Stimulated activated CD4-positive, alpha-beta T cell treated with anti-CD3 and anti-CD28 coated beads, TNF-alpha, amount 100 ng/mL, for 24 hours (primary cell): ENCODE measurements at regions not wholly inside any gene's neighbourhood (a gene's known extent, or its start where the extent isn't known, plus 50 kb on each side); places are given as distances from the start of the nearest gene placed in this dataset.

ENCODE experiments used
- DNase-seq, 3 experiments: peaks; one replicate each; pipeline ENCODE4 v3.0.0-alpha.2; 2020; ENCODE audit warnings: low read depth in 3 of 3

DNA sequence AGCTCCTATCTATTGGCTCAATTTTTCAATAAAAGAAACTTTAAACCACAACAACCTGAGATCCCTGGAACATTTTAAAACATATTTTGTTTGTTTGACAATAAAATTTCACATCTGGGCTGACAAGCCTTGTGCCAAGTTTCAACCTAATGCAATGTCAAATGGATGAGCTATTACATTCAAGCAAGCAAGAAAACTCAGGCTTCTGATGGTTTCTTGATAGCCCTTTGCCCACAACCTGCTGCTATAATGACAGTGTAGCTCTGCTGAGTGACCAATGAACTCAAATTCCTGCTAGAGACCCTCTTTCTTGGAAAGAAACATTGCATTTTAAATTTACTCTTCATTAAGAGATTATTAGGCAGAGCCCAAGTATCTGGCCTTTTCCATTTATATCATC, 472.9 kb downstream of the ARHGEF28 start:
- DNase-seq: no peak

DNA sequence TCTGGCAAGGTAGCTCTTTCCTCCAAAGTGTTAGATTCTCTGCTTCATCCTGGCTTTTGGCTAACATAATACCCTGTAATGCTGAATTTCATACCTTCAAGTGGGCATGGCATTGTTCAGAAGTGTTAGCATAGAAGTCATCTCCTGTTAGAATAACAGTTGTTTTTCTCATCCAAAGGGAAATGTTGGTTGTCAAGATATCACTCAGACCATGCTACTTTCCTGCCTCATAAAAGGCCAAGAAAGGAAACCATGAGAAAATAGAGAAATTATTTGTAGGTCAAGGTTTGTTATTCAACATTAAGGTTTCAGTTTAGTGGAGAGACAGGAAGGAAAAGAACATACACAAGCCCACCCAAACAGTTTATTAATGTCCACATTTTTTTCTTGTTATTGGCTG, 472.5 kb downstream of the ARHGEF28 start:
- no peak for DNase-seq

DNA sequence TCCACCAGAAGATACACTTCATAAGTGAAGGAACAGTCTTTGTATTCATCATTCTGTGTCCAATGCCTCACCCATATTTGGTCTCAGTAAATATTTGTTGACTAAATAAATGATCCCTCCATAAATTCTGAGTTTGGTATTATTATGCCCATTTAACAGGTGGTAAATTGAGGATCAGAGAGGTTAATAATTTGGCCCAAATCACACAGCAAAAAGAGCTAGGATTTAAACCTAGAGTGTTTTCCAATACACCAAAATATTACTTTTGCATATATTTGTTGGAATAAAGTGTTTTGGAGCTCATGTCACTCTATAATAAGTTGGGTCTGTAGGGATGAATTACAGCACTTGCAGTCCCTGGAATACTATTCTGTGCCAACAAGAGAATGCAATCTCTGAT, 470.3 kb downstream of the ARHGEF28 start:
- DNase-seq: no peak

DNA sequence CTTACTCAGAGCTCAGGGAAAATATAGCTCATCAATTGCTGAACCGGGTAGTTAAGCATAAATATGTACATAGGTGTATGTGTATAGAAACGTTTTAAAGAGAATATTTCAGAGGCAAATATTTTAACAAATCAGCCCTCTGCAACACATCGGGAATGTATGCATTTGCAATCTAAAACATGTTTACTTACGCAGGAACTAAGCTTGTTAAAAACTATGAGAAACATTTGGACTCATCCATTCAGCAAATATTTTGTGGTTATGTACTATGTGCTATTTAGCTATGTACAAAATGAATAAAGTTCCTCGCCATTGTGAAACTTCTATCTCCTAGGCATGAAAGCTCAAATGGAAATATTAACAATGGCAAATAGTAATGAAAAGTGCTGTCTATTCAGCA, 469.9 kb downstream of the ARHGEF28 start:
- no peak for DNase-seq

DNA sequence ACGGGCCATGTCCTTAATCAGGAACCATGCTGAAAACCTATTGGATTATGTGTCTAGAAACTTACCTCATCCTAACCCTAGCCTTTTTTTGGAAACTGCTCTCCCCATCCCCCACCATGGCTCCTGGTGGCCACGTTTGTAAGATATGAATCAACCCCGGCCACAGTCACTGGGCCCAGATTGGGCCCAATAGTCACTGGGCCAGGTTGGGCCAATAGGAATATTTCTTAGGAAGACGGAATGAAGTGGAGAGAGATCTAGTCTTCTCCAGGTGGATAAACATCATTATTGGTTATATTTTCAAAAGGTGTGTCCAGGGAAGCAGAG, 468.7 kb downstream of the ARHGEF28 start:
- DNase-seq: no peak

DNA sequence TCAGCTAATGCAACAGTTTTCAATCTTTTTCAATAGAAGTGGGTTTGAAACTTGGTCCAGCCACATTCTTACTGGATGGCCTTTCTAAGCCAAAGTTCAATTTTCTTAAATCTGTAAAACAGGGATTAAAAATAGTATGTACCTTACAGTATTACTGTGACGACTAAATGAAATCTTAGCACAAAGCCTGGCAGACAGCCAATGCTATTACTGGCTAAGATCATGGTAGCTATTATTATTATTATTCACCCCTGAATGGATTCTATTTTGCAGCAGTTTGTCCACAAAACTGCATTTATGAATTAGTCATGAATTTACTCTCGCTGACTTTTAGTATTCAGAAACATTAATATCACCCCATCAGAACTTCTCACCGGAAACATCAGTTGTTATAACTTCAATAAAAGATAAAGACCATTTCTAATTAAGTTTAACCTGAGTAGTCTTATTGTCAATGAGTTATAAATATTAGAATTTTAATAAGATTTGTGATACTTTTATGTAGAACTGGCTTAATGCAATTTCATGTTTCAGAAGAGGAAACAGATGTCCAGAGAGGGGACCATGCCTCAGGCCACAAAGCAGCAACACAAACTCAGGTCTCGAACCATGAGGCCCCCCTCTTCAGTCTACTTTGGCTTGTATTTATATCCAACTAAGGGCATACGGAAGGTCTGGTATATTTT, 468.2 kb downstream of the ARHGEF28 start:
- DNase-seq: no peak

DNA sequence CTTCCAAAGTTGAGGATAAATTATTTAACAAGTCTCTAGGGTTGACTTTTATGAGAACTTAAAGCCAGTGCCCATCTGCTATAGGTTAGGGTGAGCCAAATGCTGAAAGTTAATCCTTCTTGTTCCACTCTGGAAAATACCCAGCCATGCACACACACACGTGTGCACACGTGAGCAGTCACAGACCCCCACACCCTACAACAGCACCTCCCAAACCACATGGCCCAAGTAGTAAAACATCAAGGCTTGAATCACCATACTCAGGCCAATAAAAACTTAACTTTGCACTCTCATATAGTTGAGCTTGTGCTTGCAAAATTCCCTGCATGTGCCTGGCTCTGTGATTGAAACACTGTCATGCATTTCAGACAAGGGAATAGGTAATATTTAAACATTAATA, 467.6 kb downstream of the ARHGEF28 start:
- no peak for DNase-seq

DNA sequence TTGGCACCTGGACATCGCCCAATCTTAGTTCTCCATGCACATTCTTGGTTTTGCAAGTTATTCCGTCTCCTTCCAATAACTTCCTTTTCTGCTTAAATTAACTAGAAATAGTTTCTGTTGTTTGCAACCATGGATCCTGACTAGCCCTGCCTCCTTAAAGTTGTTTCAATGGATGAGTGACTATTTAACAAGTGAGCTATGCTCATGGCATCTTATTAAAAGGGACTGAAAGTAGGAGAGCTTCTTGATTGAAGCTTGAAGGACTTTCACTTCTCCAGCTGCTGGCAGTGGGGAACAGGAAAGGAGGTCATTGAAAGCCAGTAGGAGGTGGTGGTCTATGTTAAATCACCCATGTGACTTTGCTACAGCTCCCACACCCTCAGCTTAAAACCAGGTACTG, 466.8 kb downstream of the ARHGEF28 start:
- DNase-seq: no peak

DNA sequence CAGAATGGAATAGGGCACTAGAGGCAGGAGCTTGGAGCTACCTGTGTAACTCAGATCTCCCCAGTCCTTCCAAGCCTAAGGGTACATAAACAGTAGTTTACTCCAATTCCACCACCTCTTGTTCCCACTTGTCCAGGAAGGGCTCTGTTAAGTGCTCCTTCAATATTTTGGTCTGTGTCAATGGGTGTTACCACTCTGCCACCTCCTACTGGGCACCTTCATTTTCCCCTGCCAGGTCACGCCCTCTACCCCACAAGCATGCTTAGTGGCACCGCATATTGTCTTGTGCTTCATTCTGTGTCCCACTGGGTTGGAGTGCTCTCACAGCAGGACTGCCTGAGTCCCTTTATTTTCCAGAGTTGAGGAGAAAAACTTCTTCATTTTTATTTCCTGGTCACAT, 459.8 kb downstream of the ARHGEF28 start:
- no peak for DNase-seq

DNA sequence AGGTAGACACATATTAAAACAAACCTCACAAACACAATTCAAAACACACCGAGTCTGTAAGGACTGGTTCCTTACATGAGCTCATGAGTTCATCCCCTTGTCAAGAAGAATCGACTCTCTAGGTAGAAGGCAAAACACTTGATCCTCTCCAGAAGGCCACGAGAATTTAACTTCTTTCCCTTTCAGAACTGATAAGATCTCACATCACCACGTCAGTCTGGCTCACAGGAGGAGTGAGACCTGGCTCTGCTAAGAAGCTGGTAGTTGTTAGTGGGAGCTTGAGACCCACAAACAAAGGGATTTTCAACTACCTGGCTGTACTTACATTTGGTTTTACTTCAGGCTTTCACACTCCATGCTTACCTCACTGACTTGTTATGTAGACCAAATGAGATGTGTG, 459.2 kb downstream of the ARHGEF28 start:
- DNase-seq: no peak

DNA sequence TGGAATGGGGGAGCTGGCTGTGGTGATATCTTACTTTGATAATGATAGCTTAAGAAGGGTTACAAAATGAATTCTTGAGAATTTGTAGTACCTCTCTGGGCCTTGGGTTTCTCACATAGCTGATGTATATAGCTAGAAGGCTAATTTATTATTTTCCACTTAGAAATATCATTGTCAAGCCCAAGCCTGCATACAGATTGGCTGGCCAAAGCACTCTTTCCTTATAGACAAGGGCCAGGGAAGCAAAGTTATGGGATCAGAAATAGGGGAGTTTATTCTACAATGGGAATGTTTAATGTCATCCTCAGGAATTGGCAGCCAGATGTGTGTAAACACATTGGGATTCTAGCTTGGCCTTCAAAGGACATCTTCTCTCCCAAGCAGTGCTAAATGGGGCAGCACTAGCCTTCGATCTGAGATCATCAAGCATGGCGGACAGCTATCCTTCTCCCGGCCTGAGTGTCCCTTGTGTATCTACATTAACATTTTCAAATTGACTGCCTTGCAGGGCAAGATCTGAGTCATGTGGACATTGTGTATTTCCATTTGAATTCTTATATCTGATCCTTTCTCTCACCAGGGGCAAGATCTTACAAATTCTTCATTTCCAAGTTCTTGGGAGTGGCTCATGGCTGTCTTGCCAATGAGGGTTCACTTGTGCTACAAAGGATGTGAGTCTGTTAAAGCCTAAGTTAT, 457.2 kb downstream of the ARHGEF28 start:
- DNase-seq: no peak

DNA sequence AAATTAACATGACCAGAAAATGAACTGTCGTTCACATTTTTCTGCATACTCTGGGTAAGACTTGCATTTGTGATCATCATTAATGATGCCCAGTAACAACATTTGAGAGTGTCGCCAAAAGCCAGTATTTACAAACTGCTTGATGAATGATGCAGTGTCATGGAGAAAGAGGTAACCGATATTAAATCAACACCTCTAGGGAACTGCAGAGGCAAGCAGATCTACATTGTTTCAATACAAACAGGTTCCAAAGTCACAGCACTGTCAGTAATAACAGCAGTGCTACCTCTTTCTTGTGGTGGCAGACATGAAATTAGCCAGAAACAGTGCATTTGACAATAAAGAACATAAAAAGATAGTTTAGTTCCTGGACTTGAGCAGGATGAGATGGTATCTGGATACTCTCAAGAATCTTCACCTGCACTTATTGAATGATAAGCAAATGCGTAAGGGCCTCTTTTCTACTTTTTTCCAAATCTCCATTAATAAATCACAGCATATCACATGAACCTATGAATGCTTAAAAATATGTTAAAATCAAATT, 456.6 kb downstream of the ARHGEF28 start:
- no peak for DNase-seq

DNA sequence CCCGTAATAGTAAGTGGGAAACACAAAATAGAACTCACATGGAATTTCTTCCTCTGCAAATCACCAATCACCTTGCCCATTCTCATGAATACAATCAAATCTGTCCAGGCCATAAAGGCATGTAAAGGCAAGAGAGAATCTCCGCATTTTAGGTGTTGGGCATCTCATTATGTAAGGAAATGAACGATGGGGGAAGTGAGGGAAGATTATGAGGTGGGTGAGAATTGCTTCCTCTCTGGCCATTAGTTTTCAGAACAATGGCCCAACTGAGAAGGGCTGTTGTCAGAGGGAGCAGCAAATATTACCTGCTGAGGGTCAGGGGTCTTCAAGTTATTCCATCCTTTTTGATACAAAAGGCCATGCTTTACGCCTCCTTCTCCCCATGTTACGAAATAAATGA, 455.1 kb downstream of the ARHGEF28 start:
- DNase-seq: no peak

DNA sequence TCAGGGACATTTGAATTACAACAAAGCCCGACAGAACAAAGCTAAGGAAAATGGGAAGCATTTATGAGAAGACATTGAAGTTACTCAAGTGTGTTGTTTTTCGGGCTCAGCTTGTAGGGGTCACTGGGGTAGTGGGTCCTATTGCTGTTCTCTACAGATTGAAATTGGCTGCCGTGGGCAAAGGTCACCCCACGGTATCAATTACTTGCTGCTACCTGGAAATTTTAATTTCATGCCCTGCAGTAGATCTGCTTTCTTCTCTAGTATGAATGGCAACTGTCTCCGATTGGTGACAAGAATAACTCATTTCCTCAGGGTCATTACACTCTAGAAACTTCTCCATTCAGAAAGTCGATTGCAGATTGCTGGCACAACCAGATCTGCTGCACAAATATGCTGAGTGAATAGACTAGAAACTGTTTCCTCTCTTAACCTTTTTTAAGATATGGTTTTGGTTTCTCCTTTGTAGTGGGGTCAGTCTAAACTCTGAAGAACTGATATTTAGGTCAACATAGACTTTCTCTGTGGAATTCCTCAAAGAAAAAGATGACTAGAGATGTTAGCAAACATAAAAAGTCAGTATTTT, 454.1 kb downstream of the ARHGEF28 start:
- no peak for DNase-seq

DNA sequence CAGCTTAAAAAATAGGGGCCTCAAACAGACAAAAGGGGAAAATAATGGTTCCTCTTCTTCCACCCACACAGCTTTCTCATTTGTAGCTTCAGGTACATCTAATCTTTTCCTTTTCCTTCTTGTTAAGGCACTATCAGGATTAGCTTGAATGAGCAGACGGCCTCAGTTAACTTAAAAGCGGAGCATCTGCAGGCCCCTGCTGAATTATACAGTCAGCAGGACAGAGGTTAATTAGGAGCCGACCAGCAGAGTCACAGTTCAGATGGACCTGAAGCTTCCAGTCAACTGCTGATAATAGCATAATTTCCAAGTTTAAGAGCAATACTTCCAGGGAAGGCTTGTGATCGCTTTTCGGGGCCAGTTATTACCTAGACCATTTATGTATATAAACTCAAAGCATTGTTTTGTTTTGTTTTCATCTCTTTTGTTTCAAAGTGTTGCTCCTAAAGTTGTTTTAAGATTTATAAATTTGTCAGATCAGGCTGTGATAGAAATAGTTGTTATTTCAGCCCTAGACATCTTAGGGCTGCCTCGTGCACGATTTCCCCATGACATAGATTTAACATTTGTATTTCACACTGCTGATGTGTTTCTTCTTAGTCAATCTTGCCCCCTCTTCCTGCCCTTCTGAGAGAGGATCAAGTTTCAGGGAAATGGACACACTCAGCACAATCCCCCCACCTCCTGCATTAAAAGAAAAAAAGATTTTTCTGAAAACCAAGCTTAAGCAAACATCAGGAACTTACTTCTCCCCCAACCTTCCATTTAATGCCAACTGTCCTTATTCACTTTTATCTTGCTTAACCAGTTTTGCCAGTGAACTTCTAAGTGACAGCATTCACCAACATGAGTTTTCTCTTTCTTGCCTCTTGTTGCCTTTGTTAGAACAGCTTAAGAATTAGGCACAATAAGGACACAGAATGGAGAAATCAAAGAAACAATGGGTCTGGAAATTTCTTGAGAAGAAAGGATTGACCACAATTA, 449.8 kb downstream of the ARHGEF28 start:
- DNase-seq: no peak

DNA sequence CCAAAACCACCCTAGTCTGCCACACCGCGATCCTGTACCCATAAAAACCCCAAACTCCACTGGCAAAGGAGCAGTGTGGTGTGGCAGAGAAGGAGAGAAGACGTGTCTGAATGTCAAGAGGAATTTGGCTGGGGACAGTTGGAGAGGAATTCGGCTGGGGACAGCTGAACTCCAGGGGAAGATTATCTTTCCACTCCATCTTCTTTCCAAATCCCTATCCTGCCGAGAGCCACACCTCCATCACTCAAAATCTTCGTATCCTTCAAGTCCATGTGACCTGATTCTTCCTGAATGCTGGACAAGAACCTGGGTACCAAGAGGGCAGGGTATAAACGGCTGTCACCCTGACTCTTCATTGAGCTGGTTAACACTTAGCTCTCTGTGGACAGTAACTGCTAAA, 448.1 kb downstream of the ARHGEF28 start:
- DNase-seq: no peak

DNA sequence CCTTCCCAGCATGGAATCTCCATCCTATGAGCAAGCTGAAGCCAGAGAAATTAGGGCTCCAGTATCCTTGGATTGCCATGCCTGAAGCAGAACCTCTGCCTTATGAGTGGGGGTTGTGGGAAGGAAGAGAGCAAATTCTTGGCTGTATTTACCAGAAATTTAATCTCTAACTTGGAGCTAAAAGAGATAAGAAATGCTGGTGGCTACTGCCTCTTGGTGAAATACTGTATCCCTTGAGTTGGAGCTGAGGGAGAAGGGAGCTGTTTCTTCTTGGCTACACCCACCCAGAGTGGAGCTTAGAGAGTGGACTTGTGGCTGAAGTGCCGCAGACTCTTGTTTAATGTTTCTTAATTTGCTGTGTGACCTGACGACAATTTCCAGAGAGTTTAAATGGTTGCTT, 447.3 kb downstream of the ARHGEF28 start:
- no peak for DNase-seq

DNA sequence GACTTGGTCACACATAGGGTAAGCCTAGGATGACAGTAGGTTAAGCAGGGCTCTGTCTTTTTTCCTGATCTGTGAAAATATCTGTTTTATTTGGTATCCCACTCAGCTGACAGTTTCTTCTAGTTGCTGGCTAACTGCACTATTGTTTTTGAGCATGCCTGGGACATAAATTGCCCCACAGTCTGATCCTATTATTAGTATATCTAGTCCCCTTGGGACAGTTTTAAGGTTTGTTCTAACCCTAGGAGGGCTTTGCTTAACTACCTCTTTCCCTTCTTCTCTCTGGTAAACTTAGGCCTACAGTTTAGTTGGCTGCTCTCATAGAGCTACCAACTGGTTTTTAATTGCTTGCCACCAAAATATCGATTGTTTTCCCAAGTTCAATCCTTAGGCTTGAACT, 446.6 kb downstream of the ARHGEF28 start:
- no peak for DNase-seq

DNA sequence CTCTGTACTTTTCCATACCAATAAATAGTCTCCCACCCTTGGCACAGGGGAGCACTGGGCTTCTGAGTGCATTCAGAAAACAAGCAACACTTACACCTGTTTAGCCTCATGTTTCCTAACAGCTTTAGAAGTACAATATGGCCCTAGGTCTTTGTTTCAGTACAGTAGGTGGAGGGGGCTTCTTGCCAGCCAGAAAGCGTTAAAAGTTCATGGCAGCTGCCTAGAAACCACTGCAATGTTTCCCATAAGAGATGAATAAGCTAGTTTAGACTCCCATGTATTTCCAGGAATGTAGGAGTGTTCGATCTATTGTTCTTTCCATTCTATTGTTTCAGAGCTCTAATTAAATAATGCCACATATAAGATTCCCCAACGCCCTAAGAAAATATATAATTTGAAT, 444.8 kb downstream of the ARHGEF28 start:
- DNase-seq: no peak

DNA sequence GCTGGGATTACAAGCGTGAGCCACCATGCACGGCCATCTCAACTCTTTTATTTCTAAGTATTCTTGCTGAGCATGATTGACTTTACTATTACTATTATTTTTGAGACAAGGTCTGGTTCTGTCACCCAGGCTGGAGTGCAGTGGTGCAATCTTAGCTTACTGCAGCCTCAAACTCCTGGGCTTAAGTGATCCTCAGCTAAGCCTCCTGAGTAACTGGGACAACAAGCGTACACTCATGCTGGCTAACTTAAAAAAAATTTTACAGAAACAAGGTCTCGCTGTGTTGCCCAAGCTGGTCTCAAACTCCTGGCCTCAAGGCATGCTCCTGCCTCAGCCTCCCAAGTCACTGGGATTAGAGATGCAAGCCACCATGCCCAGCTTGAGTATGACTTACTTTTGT, 443.7 kb downstream of the ARHGEF28 start:
- DNase-seq: no peak

DNA sequence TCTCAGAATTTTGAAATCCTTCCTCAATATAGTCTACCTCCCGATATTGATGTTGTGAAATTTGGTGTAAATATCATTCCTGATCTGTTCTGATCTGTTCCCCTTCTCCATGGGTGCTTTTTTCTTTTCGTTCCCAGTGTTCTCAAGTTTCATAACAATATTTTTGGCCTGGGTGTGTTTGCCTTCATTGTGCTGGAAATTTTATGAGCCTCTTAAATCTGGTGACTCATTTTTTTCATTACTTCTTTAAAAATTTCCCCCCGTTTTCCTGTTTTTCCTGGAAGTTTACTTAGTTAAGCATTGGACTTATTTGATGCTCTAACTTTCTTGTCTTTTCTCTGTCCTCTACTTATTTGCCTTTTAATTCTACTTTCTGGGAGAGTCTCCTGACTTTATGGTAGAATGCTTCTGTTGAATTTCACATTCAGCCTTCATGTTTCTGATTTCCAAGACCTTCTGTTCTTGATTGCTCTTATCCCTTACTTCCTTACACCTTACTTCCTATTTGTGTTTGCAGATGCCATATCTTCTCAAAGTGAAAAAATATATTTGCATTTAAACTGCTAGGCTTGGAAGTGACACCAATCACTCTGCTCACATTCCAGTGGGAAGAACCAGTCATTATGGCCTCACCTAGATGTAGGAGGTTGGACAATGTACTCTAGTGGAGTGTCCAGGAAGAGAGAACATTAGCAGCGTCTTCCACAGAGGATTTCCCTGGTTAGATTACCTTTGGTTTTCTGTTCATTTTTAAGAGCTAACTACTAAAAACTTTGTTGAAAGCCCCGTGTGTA, 441.9 kb downstream of the ARHGEF28 start:
- no peak for DNase-seq
